DMS79 treated with DMSO at 0.1 percent for 48 hours (cell line): ENCODE measurements at regions not wholly inside any gene's neighbourhood (a gene's known extent, or its start where the extent isn't known, plus 50 kb on each side); places are given as distances from the start of the nearest gene placed in this dataset.

Experiments
- DNase-seq: peaks from one replicate; lab custom pipeline; 2025; lab: John Stamatoyannopoulos, UW

GRCh38 chr12:107320033-107320928 lies 226.9 kb upstream of the CRY1 start:
- peak; percentile 72 for DNase-seq

GRCh38 chr12:107320929-107321631 lies 227.7 kb upstream of the CRY1 start:
- DNase-seq: peak; percentile 62

- no peak for DNase-seq
Observed at GRCh38 chr12:107322063-107322462, 228.7 kb upstream of the CRY1 start.

- peak; percentile 71 for DNase-seq
Observed at GRCh38 chr12:107325075-107325608, 231.8 kb upstream of the CRY1 start.

- no peak for DNase-seq
Observed at GRCh38 chr12:107326237-107326636, 232.9 kb upstream of the CRY1 start.

GRCh38 chr12:107327651-107328182 lies 234.4 kb upstream of the CRY1 start:
- no peak for DNase-seq

GRCh38 chr12:107328442-107329133 lies 235.2 kb upstream of the CRY1 start:
- DNase-seq: no peak

GRCh38 chr12:107329569-107330324 lies 236.4 kb upstream of the CRY1 start:
- peak; percentile 42 for DNase-seq

- peak; percentile 43 for DNase-seq
Observed at GRCh38 chr12:107330831-107331431, 237.6 kb upstream of the CRY1 start.

GRCh38 chr12:107331471-107331870 lies 238.1 kb upstream of the CRY1 start:
- no peak for DNase-seq

- DNase-seq: no peak
Observed at GRCh38 chr12:107331912-107332311, 238.6 kb upstream of the CRY1 start.

- DNase-seq: no peak
Observed at GRCh38 chr12:107332743-107333142, 239.4 kb upstream of the CRY1 start.

GRCh38 chr12:107335802-107336570 lies 242.6 kb upstream of the CRY1 start:
- no peak for DNase-seq

GRCh38 chr12:107336695-107337094 lies 243.3 kb upstream of the CRY1 start:
- DNase-seq: no peak

- DNase-seq: no peak
Observed at GRCh38 chr12:107337346-107338095, 244.2 kb upstream of the CRY1 start.

GRCh38 chr12:107339487-107339886 lies 246.1 kb upstream of the CRY1 start:
- no peak for DNase-seq

GRCh38 chr12:107339932-107340331 lies 246.6 kb upstream of the CRY1 start:
- no peak for DNase-seq

- no peak for DNase-seq
Observed at GRCh38 chr12:107340898-107341297, 247.5 kb upstream of the CRY1 start.

GRCh38 chr12:107344035-107344808 lies 250.9 kb upstream of the CRY1 start:
- DNase-seq: no peak
